DMS153 (cell line): ENCODE measurements at regions not wholly inside any gene's neighbourhood (a gene's known extent, or its start where the extent isn't known, plus 50 kb on each side); places are given as distances from the start of the nearest gene placed in this dataset.
A peak's percentile ranks its signal among the peaks of the same experiment; 100 is the strongest.
"Not testable (repeated sequence)": the region's sequence is repeated elsewhere in the genome, so short reads cannot be mapped to it uniquely, and the experiment has no call there.

ENCODE experiments used
- DNase-seq: peaks from one replicate; lab custom pipeline; 2025; lab: John Stamatoyannopoulos, UW

- DNase-seq, result no peak
Observed at GRCh38 chr18:68233018-68233417, 481.9 kb downstream of the TMX3 start.

GRCh38 chr18:68229351-68229750, 485.6 kb downstream of the TMX3 start:
- DNase-seq, result no peak

GRCh38 chr18:68221111-68221724, 493.7 kb downstream of the TMX3 start:
- DNase-seq, result no peak

GRCh38 chr18:68220458-68220857, 494.4 kb downstream of the TMX3 start:
- DNase-seq, result no peak

- DNase-seq, result no peak
Observed at GRCh38 chr18:68219872-68220271, 495.0 kb downstream of the TMX3 start.

GRCh38 chr18:68219274-68219673, 495.6 kb downstream of the TMX3 start:
- DNase-seq, result no peak

- no peak for DNase-seq
Observed at GRCh38 chr18:68215931-68216330, 499.0 kb downstream of the TMX3 start.

- DNase-seq, result no peak
Observed at GRCh38 chr18:68186039-68186438, 528.9 kb downstream of the TMX3 start.

GRCh38 chr18:68181956-68182355, 533.0 kb downstream of the TMX3 start:
- no peak for DNase-seq

- no peak for DNase-seq
Observed at GRCh38 chr18:68179811-68180210, 535.1 kb downstream of the TMX3 start.

- DNase-seq, result no peak
Observed at GRCh38 chr18:68178921-68179320, 536.0 kb downstream of the TMX3 start.

- DNase-seq, result peak; percentile 39
Observed at GRCh38 chr18:68177807-68178702, 536.9 kb downstream of the TMX3 start.

GRCh38 chr18:68176901-68177300, 538.0 kb downstream of the TMX3 start:
- no peak for DNase-seq

- DNase-seq, result no peak
Observed at GRCh38 chr18:68172842-68173549, 541.9 kb downstream of the TMX3 start.

GRCh38 chr18:68164909-68165308, 550.0 kb downstream of the TMX3 start:
- DNase-seq, result no peak

- DNase-seq, result not testable (repeated sequence)
Observed at GRCh38 chr18:68153821-68154220, 561.1 kb downstream of the TMX3 start.

GRCh38 chr18:68152770-68153169, 562.1 kb downstream of the TMX3 start:
- DNase-seq, result no peak

- DNase-seq, result peak; percentile 58
Observed at GRCh38 chr18:68150961-68151360, 563.9 kb downstream of the TMX3 start.

- DNase-seq, result peak; percentile 9
Observed at GRCh38 chr18:68148863-68149262, 566.0 kb downstream of the TMX3 start.

GRCh38 chr18:68147728-68148127, 567.2 kb downstream of the TMX3 start:
- no peak for DNase-seq

- no peak for DNase-seq
Observed at GRCh38 chr18:68121826-68122225, 593.1 kb downstream of the TMX3 start.

- no peak for DNase-seq
Observed at GRCh38 chr18:68121308-68121707, 593.6 kb downstream of the TMX3 start.

- no peak for DNase-seq
Observed at GRCh38 chr18:68114989-68115388, 598.5 kb upstream of the DSEL start.
